ENCODE measurements at regions not wholly inside any gene's neighbourhood (a gene's known extent, or its start where the extent isn't known, plus 50 kb on each side); places are given as distances from the start of the nearest gene placed in this dataset.

GRCh38 chr17:72188801-72189200 lies 68.0 kb downstream of the SOX9 start:
- Histone ChIP-seq H3K9me3 (replicated peaks; ENCODE audit: control insufficient read depth, insufficient read depth, low read length) (peaks cover 4% of the 10 kb centered on the region), H3K4me2 (ENCODE audit: insufficient read depth, low read length) (no peak overlapping the region), H3K9me1 (replicated peaks; ENCODE audit: control insufficient read depth, extremely low read depth, insufficient read depth, low read length) (no peaks in the 10 kb centered on the region), H3K4me1 (ENCODE audit: control insufficient read depth, extremely low read depth, insufficient read depth, low read length) (no peaks in the 10 kb centered on the region), H3K36me3 (ENCODE audit: control insufficient read depth in 2 of 2, extremely low read depth in 1 of 2, insufficient read depth in 2 of 2, low read length in 2 of 2) (no peaks in the 10 kb centered on the region), H3K9ac (replicated peaks; ENCODE audit: extremely low read depth, insufficient read depth, low read length) (no peak overlapping the region), H4K20me1 (replicated peaks; ENCODE audit: control insufficient read depth, extremely low read depth, insufficient read depth, low read length) (no peaks in the 10 kb centered on the region), H2AFZ (ENCODE audit: low read depth, low read length) (no peak overlapping the region), H3K79me2 (ENCODE audit: control insufficient read depth, insufficient read depth, low read length) (no peaks in the 10 kb centered on the region), H3K27ac (ENCODE audit: insufficient read depth, low read depth, low read length) (no peak overlapping the region), H3K27me3 (ENCODE audit: control insufficient read depth in 2 of 2, insufficient read depth in 2 of 2, low read length in 2 of 2) (no peaks in the 10 kb centered on the region), H3K4me3 (replicated peaks in 1 of 3; ENCODE audit: insufficient read depth in 1 of 3, low read depth in 1 of 3, low read length in 3 of 3) (no peak overlapping the region)
- dilution Hi-C loops (cut with MboI; ENCODE audit: extremely low pct_ligation_motif_present, low sequenced_read_pairs) = no loop called here
- BruUV-seq (replicated peaks) = no TSS peak
- intact Hi-C loops (cut with micrococcal nuclease) = no loop called here
- TF ChIP-seq POLR2A (IDR thresholded peaks at IDR 0.05; ENCODE audit: low read depth, low read length) (no peak), GATA2 (IDR thresholded peaks at IDR 0.05; ENCODE audit: insufficient read depth, insufficient read length, low read depth, low read length) (no peak), FOS (IDR thresholded peaks at IDR 0.05; ENCODE audit: borderline replicate concordance, insufficient read depth, low read length) (no peak), POLR2AphosphoS5 (IDR thresholded peaks at IDR 0.05; ENCODE audit: insufficient read depth, low read depth, low read length) (no peak), MYC (IDR thresholded peaks at IDR 0.05; ENCODE audit: low read depth, low read length) (no peak), EZH2 (IDR thresholded peaks at IDR 0.05; ENCODE audit: borderline replicate concordance, low read depth, low read length, severe bottlenecking) (no peak), MAX (IDR thresholded peaks at IDR 0.05; ENCODE audit: insufficient read depth, insufficient read length) (no peak), CTCF (IDR thresholded peaks at IDR 0.05; ENCODE audit: extremely low read depth in 1 of 2, insufficient read depth in 1 of 2, low read depth in 1 of 2, low read length in 2 of 2) (no peak), JUN (IDR thresholded peaks at IDR 0.05; ENCODE audit: borderline replicate concordance, insufficient read depth, insufficient read length, low read depth) (no peak)
- no peak for DNase-seq (ENCODE audit: low read depth, low spot score)
- FAIRE-seq = no peak
- CTCF ChIA-PET = no interaction called here
- POLR2A ChIA-PET = no interaction called here
